ENCODE measurements at regions not wholly inside any gene's neighbourhood (a gene's known extent, or its start where the extent isn't known, plus 50 kb on each side); places are given as distances from the start of the nearest gene placed in this dataset.

DNA sequence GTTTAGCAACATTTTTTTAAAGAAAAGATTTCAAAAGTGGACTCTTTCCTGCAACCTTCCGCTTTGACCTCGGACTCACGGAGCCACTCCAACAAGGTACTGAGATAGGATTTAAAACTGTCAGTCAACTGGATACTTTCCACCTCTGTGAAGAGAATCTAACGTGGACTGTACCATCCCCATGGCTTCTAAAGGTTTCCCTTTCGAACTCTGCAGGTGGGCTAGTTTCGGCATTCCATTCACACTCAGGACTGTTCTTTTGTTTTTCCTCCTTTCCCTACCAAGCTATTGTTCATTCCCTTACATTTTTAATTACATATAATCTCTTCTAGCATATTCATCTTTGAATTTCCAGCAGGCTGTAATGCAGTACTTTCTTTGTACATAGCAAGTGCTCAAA, 88.5 kb upstream of the AKIP1 start:
- no peaks in the 10 kb centered on the region for H3K27me3 ChIP-seq (ENCODE audit: control insufficient read depth, insufficient read depth, low read length)
- H3K27ac ChIP-seq (ENCODE audit: low read length), result no peak overlapping the region
- H3K9me3 ChIP-seq (ENCODE audit: control insufficient read depth, insufficient read depth, low read length), result no peaks in the 10 kb centered on the region
- no peaks in the 10 kb centered on the region for H3K36me3 ChIP-seq (ENCODE audit: control insufficient read depth, insufficient read depth, low read length)
- WGBS (ENCODE audit: insufficient coverage, insufficient read length), result no CpG with 5 or more reads among the region's 6 CpGs
- DNase-seq (ENCODE audit: low read depth, low spot score), result no peak
- peaks cover 6% of the 10 kb centered on the region; the same call in 1 of the 2 replicates for H3K4me1 ChIP-seq (ENCODE audit: control insufficient read depth, insufficient read depth, low read length)
- H3K4me3 ChIP-seq (ENCODE audit: low read length), result no peak overlapping the region

DNA sequence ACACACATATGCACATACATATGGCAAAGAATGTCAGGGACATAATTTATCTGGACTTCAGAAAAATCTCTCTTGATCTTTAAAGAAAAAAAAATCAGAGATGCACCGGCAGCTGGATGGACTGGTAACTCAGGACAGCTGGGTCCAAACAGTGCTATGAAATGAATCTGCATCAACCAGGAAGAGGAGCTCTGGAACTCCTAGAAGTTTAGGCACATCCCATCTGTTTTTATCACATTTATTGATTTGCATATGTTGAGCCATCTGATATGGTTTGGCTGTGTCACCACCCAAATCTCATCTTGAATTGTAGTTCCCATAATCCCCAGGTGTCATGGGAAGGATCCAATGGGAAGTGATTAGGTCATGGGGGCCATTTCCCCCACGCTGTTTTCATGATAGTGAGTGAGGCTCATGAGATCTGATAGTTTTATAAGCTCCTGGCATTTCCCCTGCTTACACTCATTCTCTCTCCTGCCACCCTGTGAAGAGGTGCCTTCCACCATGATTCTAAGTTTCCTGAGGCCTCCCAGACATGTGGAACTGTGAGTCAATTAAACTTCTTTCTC, 87.7 kb upstream of the AKIP1 start:
- Histone ChIP-seq H3K27me3 (ENCODE audit: control insufficient read depth, insufficient read depth, low read length) (no peaks in the 10 kb centered on the region), H3K4me1 (ENCODE audit: control insufficient read depth, insufficient read depth, low read length) (peaks cover 6% of the 10 kb centered on the region; the same call in 1 of the 2 replicates), H3K4me3 (ENCODE audit: low read length) (no peak overlapping the region), H3K36me3 (ENCODE audit: control insufficient read depth, insufficient read depth, low read length) (no peaks in the 10 kb centered on the region), H3K9me3 (ENCODE audit: control insufficient read depth, insufficient read depth, low read length) (no peaks in the 10 kb centered on the region), H3K27ac (ENCODE audit: low read length) (no peak overlapping the region)
- no peak for DNase-seq (ENCODE audit: low read depth, low spot score)
- WGBS (ENCODE audit: insufficient coverage, insufficient read length), result no CpG with 5 or more reads among the region's 2 CpGs

DNA sequence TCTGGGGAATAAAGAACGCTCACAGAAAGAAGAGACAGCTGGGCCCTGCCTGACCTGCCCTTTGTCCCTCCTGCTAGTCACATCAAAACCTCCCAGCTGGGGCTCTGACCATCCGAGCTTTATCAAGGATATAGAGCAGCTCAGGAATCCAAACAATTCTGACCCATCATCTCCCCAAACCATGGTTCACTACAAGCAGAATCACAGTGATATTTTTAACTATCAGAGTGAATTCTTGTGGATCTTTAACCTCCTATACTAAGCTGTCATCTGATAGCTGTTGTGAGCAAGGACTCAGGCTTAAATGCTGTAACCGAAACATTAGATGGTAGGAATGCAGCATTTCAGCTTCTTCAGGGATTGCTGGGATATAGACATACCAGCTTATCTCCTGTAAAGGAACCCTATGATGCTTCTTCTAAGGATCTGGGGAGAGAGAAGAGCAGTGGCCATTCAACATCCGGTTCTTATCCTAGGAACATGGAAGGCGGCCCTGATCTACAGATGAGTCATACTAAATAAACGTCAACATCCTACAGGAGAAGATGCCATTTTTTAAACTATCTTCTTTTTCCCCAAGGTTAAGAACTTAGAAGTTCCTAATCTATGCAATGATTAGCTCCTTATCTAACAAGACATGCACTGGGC, 84.7 kb upstream of the AKIP1 start:
- no peak for DNase-seq (ENCODE audit: low read depth, low spot score)
- H3K36me3 ChIP-seq (ENCODE audit: control insufficient read depth, insufficient read depth, low read length), result no peaks in the 10 kb centered on the region
- no CpG with 5 or more reads among the region's 6 CpGs for WGBS (ENCODE audit: insufficient coverage, insufficient read length)
- no peaks in the 10 kb centered on the region for H3K27me3 ChIP-seq (ENCODE audit: control insufficient read depth, insufficient read depth, low read length)
- H3K27ac ChIP-seq (ENCODE audit: low read length), result no peak overlapping the region
- H3K4me3 ChIP-seq (ENCODE audit: low read length), result no peak overlapping the region
- peaks cover 5% of the 10 kb centered on the region; the same call in 1 of the 2 replicates for H3K4me1 ChIP-seq (ENCODE audit: control insufficient read depth, insufficient read depth, low read length)
- no peaks in the 10 kb centered on the region for H3K9me3 ChIP-seq (ENCODE audit: control insufficient read depth, insufficient read depth, low read length)

DNA sequence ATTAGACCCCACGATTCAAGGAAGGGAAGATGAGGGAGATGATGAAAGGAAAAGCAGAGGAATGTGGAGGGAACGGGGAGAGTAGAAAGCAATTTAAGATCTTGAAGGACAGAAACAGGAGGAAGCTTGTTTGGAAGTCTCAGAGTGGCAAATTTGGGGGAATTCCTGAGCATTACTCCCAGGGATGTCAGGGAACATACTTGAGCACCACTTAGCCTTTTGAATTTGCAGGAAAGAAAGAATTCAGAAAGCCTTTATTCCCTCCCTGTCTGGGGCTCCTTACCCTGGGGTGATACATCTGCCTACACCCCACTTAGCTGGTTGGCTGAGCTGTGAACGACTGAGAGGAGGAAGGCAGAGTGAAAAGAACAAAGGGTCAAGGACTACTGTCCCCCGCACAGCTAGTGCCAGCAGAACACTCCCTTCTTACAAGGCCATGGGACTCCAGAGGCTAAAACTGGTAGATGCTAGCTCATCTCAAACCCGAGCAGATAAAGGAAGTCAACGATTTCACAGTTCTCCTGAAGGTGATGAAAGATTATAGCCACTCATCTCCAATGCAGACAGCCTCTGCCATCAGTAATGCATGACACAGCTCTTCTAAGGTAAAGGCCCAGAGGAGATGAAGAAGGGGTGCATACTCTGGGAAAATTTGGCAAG, 84.0 kb upstream of the AKIP1 start:
- DNase-seq (ENCODE audit: low read depth, low spot score), result no peak
- H3K36me3 ChIP-seq (ENCODE audit: control insufficient read depth, insufficient read depth, low read length), result no peaks in the 10 kb centered on the region
- H3K27ac ChIP-seq (ENCODE audit: low read length), result no peak overlapping the region
- WGBS (ENCODE audit: insufficient coverage, insufficient read length), result no CpG with 5 or more reads among the region's 6 CpGs
- no peak overlapping the region for H3K4me3 ChIP-seq (ENCODE audit: low read length)
- H3K27me3 ChIP-seq (ENCODE audit: control insufficient read depth, insufficient read depth, low read length), result no peaks in the 10 kb centered on the region
- H3K9me3 ChIP-seq (ENCODE audit: control insufficient read depth, insufficient read depth, low read length), result no peaks in the 10 kb centered on the region
- peaks cover 5% of the 10 kb centered on the region; the same call in 1 of the 2 replicates for H3K4me1 ChIP-seq (ENCODE audit: control insufficient read depth, insufficient read depth, low read length)

DNA sequence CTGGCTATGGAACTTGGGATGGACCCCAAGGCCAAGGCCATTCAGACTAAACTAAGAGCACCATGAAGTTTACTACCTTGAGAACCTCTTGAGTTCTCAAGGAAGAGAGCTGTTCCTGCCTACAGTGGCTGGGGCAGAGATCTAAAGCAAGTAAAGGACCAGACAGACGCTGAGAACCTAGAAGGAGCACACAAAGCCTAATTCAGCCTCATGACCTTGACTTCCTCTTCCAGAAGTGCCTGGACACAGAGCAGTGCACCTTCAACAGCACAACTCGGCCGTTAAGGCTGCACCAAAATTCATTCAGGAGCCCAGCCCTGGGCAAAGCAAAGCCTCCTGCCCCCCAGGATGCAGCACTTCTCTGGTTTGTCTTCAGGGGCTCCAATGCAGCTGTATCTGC, 82.9 kb upstream of the AKIP1 start:
- H3K36me3 ChIP-seq (ENCODE audit: control insufficient read depth, insufficient read depth, low read length), result no peaks in the 10 kb centered on the region
- peaks cover 7% of the 10 kb centered on the region; the same call in 1 of the 2 replicates for H3K4me1 ChIP-seq (ENCODE audit: control insufficient read depth, insufficient read depth, low read length)
- no peaks in the 10 kb centered on the region for H3K9me3 ChIP-seq (ENCODE audit: control insufficient read depth, insufficient read depth, low read length)
- H3K27me3 ChIP-seq (ENCODE audit: control insufficient read depth, insufficient read depth, low read length), result no peaks in the 10 kb centered on the region
- no peak for DNase-seq (ENCODE audit: low read depth, low spot score)
- H3K27ac ChIP-seq (ENCODE audit: low read length), result no peak overlapping the region
- no peak overlapping the region for H3K4me3 ChIP-seq (ENCODE audit: low read length)
- no CpG with 5 or more reads among the region's 3 CpGs for WGBS (ENCODE audit: insufficient coverage, insufficient read length)

DNA sequence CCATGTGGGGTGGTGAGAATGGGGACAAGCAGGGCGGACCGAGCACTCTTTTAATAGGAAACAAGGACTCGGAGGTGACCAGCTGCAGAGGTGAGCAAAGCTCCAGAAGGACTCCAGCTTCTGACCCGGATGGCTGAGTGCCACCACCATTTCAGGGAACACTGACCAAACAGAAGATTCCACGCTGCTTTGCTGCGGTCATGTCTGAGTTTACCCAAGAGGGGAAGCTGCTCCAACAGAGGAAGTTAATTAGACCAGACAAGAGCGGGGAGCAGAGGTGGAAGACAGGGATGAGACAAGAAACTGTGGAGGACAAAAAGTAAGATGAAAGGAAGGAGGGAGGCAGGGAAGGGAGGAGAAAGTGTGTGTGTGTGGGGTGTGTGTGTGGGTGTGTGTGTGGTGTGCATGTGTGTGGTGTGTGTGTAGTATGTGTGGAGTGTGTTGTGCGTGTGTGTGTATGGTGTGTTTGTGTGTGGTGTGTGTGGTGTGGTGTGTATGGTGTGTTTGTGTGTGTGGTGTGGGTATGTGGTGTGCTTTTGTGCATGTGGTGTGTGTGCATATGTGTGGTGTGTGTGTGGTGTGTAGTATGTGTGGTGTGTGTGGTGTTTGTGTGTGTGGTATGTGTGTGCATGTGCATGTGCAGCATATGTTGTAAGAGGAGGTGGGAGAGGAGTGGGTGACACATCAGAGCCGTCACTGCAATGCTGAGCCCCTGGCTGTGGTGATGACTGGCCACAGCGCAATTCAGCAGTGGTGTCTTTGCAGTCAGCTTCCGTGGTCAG, 82.2 kb upstream of the AKIP1 start:
- Histone ChIP-seq H3K9me3 (ENCODE audit: control insufficient read depth, insufficient read depth, low read length) (no peaks in the 10 kb centered on the region), H3K4me3 (ENCODE audit: low read length) (no peak overlapping the region), H3K4me1 (ENCODE audit: control insufficient read depth, insufficient read depth, low read length) (peaks cover 7% of the 10 kb centered on the region), H3K27ac (ENCODE audit: low read length) (no peak overlapping the region), H3K27me3 (ENCODE audit: control insufficient read depth, insufficient read depth, low read length) (no peaks in the 10 kb centered on the region), H3K36me3 (ENCODE audit: control insufficient read depth, insufficient read depth, low read length) (no peaks in the 10 kb centered on the region)
- WGBS (ENCODE audit: insufficient coverage, insufficient read length), result 100% methylated on average over 1 of the region's 11 CpGs
- DNase-seq (ENCODE audit: low read depth, low spot score), result no peak

DNA sequence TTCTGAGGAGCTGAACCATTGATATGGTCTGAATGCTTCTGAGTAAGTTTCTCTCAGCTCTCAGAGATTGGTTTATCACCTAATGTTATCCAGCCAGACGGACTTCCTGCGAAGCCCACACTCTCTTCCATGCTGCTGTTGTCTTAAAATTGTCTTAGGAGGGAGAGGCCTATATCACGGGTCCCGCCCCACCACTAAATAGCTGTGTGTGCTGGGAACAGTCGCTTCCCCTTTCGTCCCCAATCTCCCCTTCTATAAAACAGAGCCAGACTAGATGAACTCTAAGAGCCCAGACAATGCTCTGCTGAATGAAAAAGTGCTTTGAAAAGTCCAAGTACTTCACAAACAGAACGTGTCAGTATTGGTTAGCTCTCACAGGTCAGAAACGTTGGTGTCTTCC, 81.4 kb upstream of the AKIP1 start:
- H3K27ac ChIP-seq (ENCODE audit: low read length), result no peak overlapping the region
- no peak overlapping the region for H3K4me3 ChIP-seq (ENCODE audit: low read length)
- H3K4me1 ChIP-seq (ENCODE audit: control insufficient read depth, insufficient read depth, low read length), result peaks cover 7% of the 10 kb centered on the region
- no CpG with 5 or more reads among the region's 8 CpGs for WGBS (ENCODE audit: insufficient coverage, insufficient read length)
- DNase-seq (ENCODE audit: low read depth, low spot score), result no peak
- no peaks in the 10 kb centered on the region for H3K27me3 ChIP-seq (ENCODE audit: control insufficient read depth, insufficient read depth, low read length)
- H3K9me3 ChIP-seq (ENCODE audit: control insufficient read depth, insufficient read depth, low read length), result no peaks in the 10 kb centered on the region
- no peaks in the 10 kb centered on the region for H3K36me3 ChIP-seq (ENCODE audit: control insufficient read depth, insufficient read depth, low read length)

DNA sequence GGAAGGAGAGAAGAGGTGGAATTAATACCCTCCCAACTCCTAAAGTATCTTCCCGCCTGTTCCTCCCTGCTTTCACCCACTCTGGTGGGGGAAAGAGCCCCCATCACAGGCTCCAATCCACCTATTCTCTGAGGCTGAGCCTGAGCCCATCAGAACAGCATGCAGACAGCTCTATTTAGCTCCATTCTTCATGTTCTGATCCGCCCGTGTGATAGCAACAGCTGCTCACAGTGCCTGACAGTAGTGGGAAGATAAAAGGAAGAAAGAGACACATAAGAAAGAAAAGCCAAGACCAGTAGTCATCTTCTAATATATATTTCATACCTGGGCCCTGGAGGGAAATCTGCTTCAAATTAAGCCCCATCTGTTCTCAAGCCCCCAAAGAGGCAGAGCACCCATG, 80.3 kb upstream of the AKIP1 start:
- Histone ChIP-seq H3K4me1 (ENCODE audit: control insufficient read depth, insufficient read depth, low read length) (peaks cover 7% of the 10 kb centered on the region), H3K36me3 (ENCODE audit: control insufficient read depth, insufficient read depth, low read length) (no peaks in the 10 kb centered on the region), H3K4me3 (ENCODE audit: low read length) (no peak overlapping the region), H3K9me3 (ENCODE audit: control insufficient read depth, insufficient read depth, low read length) (no peaks in the 10 kb centered on the region), H3K27ac (ENCODE audit: low read length) (no peak overlapping the region), H3K27me3 (ENCODE audit: control insufficient read depth, insufficient read depth, low read length) (no peaks in the 10 kb centered on the region)
- WGBS (ENCODE audit: insufficient coverage, insufficient read length), result no CpG with 5 or more reads among the region's 3 CpGs
- DNase-seq (ENCODE audit: low read depth, low spot score), result no peak

DNA sequence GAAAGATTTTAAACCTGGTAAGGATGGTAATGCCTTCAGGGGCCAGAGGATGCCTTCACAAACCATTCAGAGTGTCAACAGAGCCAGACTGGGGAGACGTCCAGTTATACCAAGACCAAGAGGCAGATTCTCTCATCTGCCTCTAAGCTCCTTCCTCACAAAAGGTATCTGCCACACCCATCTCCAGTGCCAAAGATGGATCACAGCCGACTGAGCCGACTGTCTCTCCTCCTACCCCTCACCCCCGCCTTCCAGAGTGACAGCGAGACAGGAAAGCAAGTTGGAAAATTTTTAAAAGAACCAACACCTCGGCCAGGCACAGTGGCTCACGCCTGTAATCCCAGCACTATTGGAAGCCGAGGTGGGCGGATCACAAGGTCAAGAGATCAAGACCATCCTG, 79.1 kb upstream of the AKIP1 start:
- Histone ChIP-seq H3K4me1 (ENCODE audit: control insufficient read depth, insufficient read depth, low read length) (peaks cover 5% of the 10 kb centered on the region), H3K36me3 (ENCODE audit: control insufficient read depth, insufficient read depth, low read length) (no peaks in the 10 kb centered on the region), H3K4me3 (ENCODE audit: low read length) (no peak overlapping the region), H3K9me3 (ENCODE audit: control insufficient read depth, insufficient read depth, low read length) (no peaks in the 10 kb centered on the region), H3K27me3 (ENCODE audit: control insufficient read depth, insufficient read depth, low read length) (no peaks in the 10 kb centered on the region), H3K27ac (ENCODE audit: low read length) (no peak overlapping the region)
- no peak for DNase-seq (ENCODE audit: low read depth, low spot score)
- no CpG with 5 or more reads among the region's 9 CpGs for WGBS (ENCODE audit: insufficient coverage, insufficient read length)

DNA sequence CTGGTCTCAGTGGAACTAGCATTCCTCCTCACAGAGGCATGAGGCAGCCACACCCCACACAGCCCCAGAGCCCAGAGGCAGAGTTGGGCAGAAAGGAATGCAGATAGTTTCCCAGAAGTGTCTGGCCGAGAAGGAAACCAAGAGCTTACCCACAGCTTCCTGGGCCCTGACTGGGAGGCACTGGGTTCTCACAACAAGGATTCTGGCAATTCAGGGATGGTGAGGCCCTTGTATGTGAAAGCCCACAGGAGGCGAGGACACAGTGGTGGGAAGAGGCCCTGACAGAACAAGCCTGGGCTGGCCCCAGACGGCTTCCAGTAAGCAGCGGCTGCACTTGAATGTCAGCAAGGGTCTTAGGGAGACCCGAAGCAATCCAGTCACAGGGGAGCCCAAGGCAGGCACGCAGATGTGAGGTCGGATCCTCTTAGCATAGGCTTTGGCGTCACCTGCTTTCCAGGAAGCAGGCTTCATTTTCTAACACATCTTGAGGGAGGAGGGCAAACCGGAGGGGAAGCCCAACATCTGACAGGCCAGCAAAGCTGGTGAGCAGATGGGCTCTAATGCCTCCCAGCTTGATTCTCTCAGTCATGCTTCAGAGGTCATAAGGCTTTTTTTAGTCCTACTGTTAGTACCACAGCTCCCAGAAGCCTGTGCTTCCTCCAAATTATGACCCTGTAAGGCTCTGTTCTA, 78.3 kb upstream of the AKIP1 start:
- DNase-seq (ENCODE audit: low read depth, low spot score), result no peak
- no peak overlapping the region for H3K4me3 ChIP-seq (ENCODE audit: low read length)

More for the DNA sequence above, 78.3 kb upstream of the AKIP1 start:
- no peak overlapping the region for H3K27ac ChIP-seq (ENCODE audit: low read length)
- no peaks in the 10 kb centered on the region for H3K9me3 ChIP-seq (ENCODE audit: control insufficient read depth, insufficient read depth, low read length)
- no CpG with 5 or more reads among the region's 9 CpGs for WGBS (ENCODE audit: insufficient coverage, insufficient read length)
- no peaks in the 10 kb centered on the region for H3K36me3 ChIP-seq (ENCODE audit: control insufficient read depth, insufficient read depth, low read length)
- H3K4me1 ChIP-seq (ENCODE audit: control insufficient read depth, insufficient read depth, low read length), result peaks cover 2% of the 10 kb centered on the region
- H3K27me3 ChIP-seq (ENCODE audit: control insufficient read depth, insufficient read depth, low read length), result no peaks in the 10 kb centered on the region
